NCI-H446 treated with DMSO at 0.1 percent for 48 hours (cell line): ENCODE measurements at regions not wholly inside any gene's neighbourhood (a gene's known extent, or its start where the extent isn't known, plus 50 kb on each side); places are given as distances from the start of the nearest gene placed in this dataset.

Experiments
- DNase-seq: peaks from one replicate; lab custom pipeline; 2025; lab: John Stamatoyannopoulos, UW

GRCh38 chr1:239795304-239795703, 296.4 kb upstream of the FMN2 start:
- DNase-seq, result no peak

GRCh38 chr1:239799617-239800016, 292.1 kb upstream of the FMN2 start:
- no peak for DNase-seq

- no peak for DNase-seq
Measured at GRCh38 chr1:239800861-239801260, 290.8 kb upstream of the FMN2 start.

GRCh38 chr1:239802275-239802674, 289.4 kb upstream of the FMN2 start:
- DNase-seq, result no peak

- DNase-seq, result no peak
Measured at GRCh38 chr1:239803781-239804180, 287.9 kb upstream of the FMN2 start.

- no peak for DNase-seq
Measured at GRCh38 chr1:239804266-239804665, 287.4 kb upstream of the FMN2 start.

- no peak for DNase-seq
Measured at GRCh38 chr1:239805042-239805441, 286.6 kb upstream of the FMN2 start.

GRCh38 chr1:239805851-239806772, 285.6 kb upstream of the FMN2 start:
- DNase-seq, result no peak

GRCh38 chr1:239806897-239807296, 284.8 kb upstream of the FMN2 start:
- DNase-seq, result no peak

- no peak for DNase-seq
Measured at GRCh38 chr1:239807361-239807760, 284.3 kb upstream of the FMN2 start.

- DNase-seq, result no peak
Measured at GRCh38 chr1:239810061-239810481, 281.6 kb upstream of the FMN2 start.

- no peak for DNase-seq
Measured at GRCh38 chr1:239811211-239811885, 280.3 kb upstream of the FMN2 start.

GRCh38 chr1:239812580-239812979, 279.1 kb upstream of the FMN2 start:
- DNase-seq, result no peak

GRCh38 chr1:239814306-239814881, 277.3 kb upstream of the FMN2 start:
- DNase-seq, result peak; percentile 29

GRCh38 chr1:239815074-239815473, 276.6 kb upstream of the FMN2 start:
- no peak for DNase-seq

GRCh38 chr1:239816081-239816782, 275.5 kb upstream of the FMN2 start:
- DNase-seq, result no peak

- no peak for DNase-seq
Measured at GRCh38 chr1:239817276-239817675, 274.4 kb upstream of the FMN2 start.

GRCh38 chr1:239817801-239818200, 273.9 kb upstream of the FMN2 start:
- DNase-seq, result no peak

- DNase-seq, result no peak
Measured at GRCh38 chr1:239819096-239819495, 272.6 kb upstream of the FMN2 start.

GRCh38 chr1:239819756-239820250, 271.9 kb upstream of the FMN2 start:
- DNase-seq, result no peak

- DNase-seq, result no peak
Measured at GRCh38 chr1:239823852-239824251, 267.8 kb upstream of the FMN2 start.

- DNase-seq, result no peak
Measured at GRCh38 chr1:239826211-239826610, 265.5 kb upstream of the FMN2 start.
